Hypothalamus (tissue), 51 donors: ENCODE measurements at regions not wholly inside any gene's neighbourhood (a gene's known extent, or its start where the extent isn't known, plus 50 kb on each side); places are given as distances from the start of the nearest gene placed in this dataset.
A peak's percentile ranks its signal among the peaks of the same experiment; 100 is the strongest.
"Not testable (repeated sequence)": the region's sequence is repeated elsewhere in the genome, so short reads cannot be mapped to it uniquely, and the experiment has no call there.

Experiments
- DNase-seq, 51 donors: peaks; one replicate each; lab custom pipeline; 2025; lab: John Stamatoyannopoulos, UW

GRCh38 chr1:176396604-176397395, 66.2 kb upstream of the PAPPA2 start:
- not testable (repeated sequence) for DNase-seq

- no peak for DNase-seq
Measured at GRCh38 chr1:176391621-176392020, 71.4 kb upstream of the PAPPA2 start.

- no peak for DNase-seq
Measured at GRCh38 chr1:176384841-176385240, 78.1 kb upstream of the PAPPA2 start.

GRCh38 chr1:176382163-176382562, 80.8 kb upstream of the PAPPA2 start:
- DNase-seq = no peak

GRCh38 chr1:176379626-176380339, 83.2 kb upstream of the PAPPA2 start:
- no peak for DNase-seq

- peak in 43 of 51 donors; percentile 1 to 73 (median 36) for DNase-seq
Measured at GRCh38 chr1:176374967-176375569, 87.9 kb upstream of the PAPPA2 start.

- DNase-seq = no peak
Measured at GRCh38 chr1:176364236-176364905, 98.6 kb upstream of the PAPPA2 start.

GRCh38 chr1:176349135-176349715, 113.8 kb upstream of the PAPPA2 start:
- DNase-seq = not testable (repeated sequence)

GRCh38 chr1:176341656-176342055, 121.3 kb upstream of the PAPPA2 start:
- DNase-seq = no peak

GRCh38 chr1:176338877-176339276, 124.1 kb upstream of the PAPPA2 start:
- no peak for DNase-seq

GRCh38 chr1:176330782-176331181, 123.7 kb upstream of the COP1 start:
- DNase-seq = no peak

GRCh38 chr1:176325664-176326063, 118.6 kb upstream of the COP1 start:
- DNase-seq = no peak

GRCh38 chr1:176323472-176323871, 116.4 kb upstream of the COP1 start:
- DNase-seq = no peak

- DNase-seq = no peak
Measured at GRCh38 chr1:176315519-176316220, 108.6 kb upstream of the COP1 start.

GRCh38 chr1:176296602-176297001, 89.5 kb upstream of the COP1 start:
- DNase-seq = not testable (repeated sequence)

GRCh38 chr1:176285996-176286395, 78.9 kb upstream of the COP1 start:
- no peak for DNase-seq

- no peak for DNase-seq
Measured at GRCh38 chr1:176271572-176271971, 64.5 kb upstream of the COP1 start.
